Subcutaneous abdominal adipose tissue (tissue), 5 donors: ENCODE measurements at regions not wholly inside any gene's neighbourhood (a gene's known extent, or its start where the extent isn't known, plus 50 kb on each side); places are given as distances from the start of the nearest gene placed in this dataset.

ENCODE experiments used
- H3K27ac ChIP-seq: one replicate; pipeline ENCODE4 v1.7.0; 2013; ENCODE audit warnings: low read depth, mild to moderate bottlenecking, inconsistent platforms, low read length, moderate library complexity
- H3K27me3 ChIP-seq, 5 donors: one replicate each; pipeline ENCODE4 v1.7.0; 2013; ENCODE audit warnings: low read length in 5 of 5, inconsistent platforms in 1 of 5; ENCODE audit not compliant: control insufficient read depth in 5 of 5, insufficient read depth in 4 of 5
- H3K36me3 ChIP-seq, 5 donors: one replicate each; pipeline ENCODE4 v1.7.0; 2013; ENCODE audit warnings: low read length in 5 of 5; ENCODE audit not compliant: control insufficient read depth in 5 of 5, insufficient read depth in 5 of 5
- H3K4me1 ChIP-seq, 5 donors: one replicate each; pipeline ENCODE4 v1.7.0; 2013; ENCODE audit warnings: low read length in 5 of 5, mild to moderate bottlenecking in 3 of 5, moderate library complexity in 1 of 5; ENCODE audit not compliant: control insufficient read depth in 5 of 5, insufficient read depth in 5 of 5
- H3K4me3 ChIP-seq, 5 donors: one replicate each; pipeline ENCODE4 v1.7.0; 2013; ENCODE audit warnings: low read length in 5 of 5, low read depth in 1 of 5
- H3K9ac ChIP-seq, 5 donors: one replicate each; pipeline ENCODE4 v1.7.0; 2013; ENCODE audit warnings: low read length in 5 of 5, mild to moderate bottlenecking in 4 of 5, moderate library complexity in 3 of 5
- H3K9me3 ChIP-seq, 5 donors: one replicate each; pipeline ENCODE4 v1.7.0; 2013; ENCODE audit warnings: low read length in 5 of 5; ENCODE audit not compliant: control insufficient read depth in 5 of 5
- donor health status: healthy.
- donor health status: healthy.
- donor health status: healthy.
- donor health status: healthy.
- donor health status: healthy.

- Histone ChIP-seq H3K4me3 (no peak overlapping the region), H3K36me3 (no peaks in the 10 kb centered on the region), H3K27me3 (peaks cover 0 to 14% (median 8%) of the 10 kb centered on the region in 5 donors), H3K9ac (no peak overlapping the region), H3K4me1 (peaks cover 0 to 6% (median 0%) of the 10 kb centered on the region in 5 donors), H3K9me3 (no peaks in the 10 kb centered on the region), H3K27ac (no peak overlapping the region)
Observed at GRCh38 chrX:118211891-118212816, 95.5 kb upstream of the KLHL13 start.

- Histone ChIP-seq H3K4me1 (peaks cover 0 to 6% (median 0%) of the 10 kb centered on the region in 5 donors), H3K27me3 (peaks cover 0 to 14% (median 10%) of the 10 kb centered on the region in 5 donors), H3K27ac (no peak overlapping the region), H3K4me3 (no peak overlapping the region), H3K9me3 (no peaks in the 10 kb centered on the region), H3K9ac (no peak overlapping the region), H3K36me3 (no peaks in the 10 kb centered on the region)
Observed at GRCh38 chrX:118212817-118213183, 96.2 kb upstream of the KLHL13 start.

GRCh38 chrX:118215346-118215745 lies 98.7 kb upstream of the KLHL13 start:
- Histone ChIP-seq H3K27ac (no peak overlapping the region), H3K27me3 (peaks cover 0 to 14% (median 10%) of the 10 kb centered on the region in 5 donors), H3K4me1 (peaks cover 0 to 6% (median 0%) of the 10 kb centered on the region in 5 donors), H3K9ac (no peak overlapping the region), H3K9me3 (no peaks in the 10 kb centered on the region), H3K4me3 (no peak overlapping the region), H3K36me3 (no peaks in the 10 kb centered on the region)

- Histone ChIP-seq H3K27me3 (peaks cover 0 to 14% (median 10%) of the 10 kb centered on the region in 5 donors), H3K9ac (no peak overlapping the region)
Observed at GRCh38 chrX:118216087-118216486, 99.5 kb upstream of the KLHL13 start.

GRCh38 chrX:118216509-118216908 lies 99.9 kb upstream of the KLHL13 start:
- Histone ChIP-seq H3K9ac (no peak overlapping the region), H3K36me3 (no peaks in the 10 kb centered on the region), H3K4me3 (no peak overlapping the region), H3K27ac (no peak overlapping the region), H3K9me3 (no peaks in the 10 kb centered on the region), H3K27me3 (peaks cover 0 to 14% (median 10%) of the 10 kb centered on the region in 5 donors), H3K4me1 (peaks cover 0 to 6% (median 0%) of the 10 kb centered on the region in 5 donors)

More at GRCh38 chrX:118216087-118216486, 99.5 kb upstream of the KLHL13 start:
- Histone ChIP-seq H3K36me3 (no peaks in the 10 kb centered on the region), H3K27ac (no peak overlapping the region), H3K4me1 (peaks cover 0 to 6% (median 0%) of the 10 kb centered on the region in 5 donors), H3K4me3 (no peak overlapping the region), H3K9me3 (no peaks in the 10 kb centered on the region)

- Histone ChIP-seq H3K9me3 (no peaks in the 10 kb centered on the region), H3K4me3 (no peak overlapping the region), H3K27me3 (peaks cover 0 to 6% (median 5%) of the 10 kb centered on the region in 5 donors), H3K4me1 (peaks cover 0 to 6% (median 0%) of the 10 kb centered on the region in 5 donors), H3K9ac (no peak overlapping the region), H3K36me3 (no peaks in the 10 kb centered on the region), H3K27ac (no peak overlapping the region)
Observed at GRCh38 chrX:118218079-118218478, 101.5 kb upstream of the KLHL13 start.

GRCh38 chrX:118218940-118219339 lies 102.3 kb upstream of the KLHL13 start:
- peaks cover 0 to 6% (median 5%) of the 10 kb centered on the region in 5 donors for H3K27me3 ChIP-seq
- H3K4me1 ChIP-seq = peaks cover 0 to 6% (median 0%) of the 10 kb centered on the region in 5 donors
- no peak overlapping the region for H3K4me3 ChIP-seq
- H3K36me3 ChIP-seq = no peaks in the 10 kb centered on the region
- H3K9me3 ChIP-seq = no peaks in the 10 kb centered on the region
- H3K27ac ChIP-seq = no peak overlapping the region
- H3K9ac ChIP-seq = no peak overlapping the region

GRCh38 chrX:118219866-118220265 lies 103.3 kb upstream of the KLHL13 start:
- H3K36me3 ChIP-seq = no peaks in the 10 kb centered on the region
- H3K4me3 ChIP-seq = no peak overlapping the region
- no peak overlapping the region for H3K27ac ChIP-seq
- peaks cover 0 to 6% (median 3%) of the 10 kb centered on the region in 5 donors for H3K27me3 ChIP-seq
- H3K4me1 ChIP-seq = peaks cover 0 to 6% (median 0%) of the 10 kb centered on the region in 5 donors
- H3K9ac ChIP-seq = no peak overlapping the region
- H3K9me3 ChIP-seq = no peaks in the 10 kb centered on the region

DNA sequence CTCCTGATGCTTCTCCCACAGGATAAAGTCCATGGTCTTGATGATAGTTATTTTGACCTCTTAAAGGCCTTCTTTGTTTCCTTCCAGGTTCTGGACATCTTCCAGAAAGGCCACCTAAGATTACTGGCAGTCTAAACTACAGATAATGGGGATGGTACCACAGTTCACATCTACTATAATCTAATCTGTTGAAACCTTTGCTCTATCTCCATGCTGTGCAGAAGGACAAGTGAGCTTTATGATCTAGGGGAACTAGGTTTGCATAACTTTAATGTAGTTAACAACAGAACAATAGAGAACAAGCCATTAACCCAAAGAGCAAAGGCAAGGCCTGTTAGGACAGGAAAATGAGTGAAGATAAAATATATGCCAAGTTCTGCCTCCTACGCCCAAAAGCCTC lies 103.9 kb upstream of the KLHL13 start:
- H3K27me3 ChIP-seq = peaks cover 0 to 6% (median 2%) of the 10 kb centered on the region in 5 donors
- H3K9me3 ChIP-seq = no peaks in the 10 kb centered on the region
- no peak overlapping the region for H3K9ac ChIP-seq
- no peak overlapping the region for H3K27ac ChIP-seq
- no peaks in the 10 kb centered on the region for H3K36me3 ChIP-seq
- H3K4me3 ChIP-seq = no peak overlapping the region
- H3K4me1 ChIP-seq = peaks cover 0 to 6% (median under 1%) of the 10 kb centered on the region in 5 donors

GRCh38 chrX:118221270-118221669 lies 104.7 kb upstream of the KLHL13 start:
- no peak overlapping the region for H3K9ac ChIP-seq
- no peak overlapping the region for H3K27ac ChIP-seq

More at GRCh38 chrX:118221270-118221669, 104.7 kb upstream of the KLHL13 start:
- Histone ChIP-seq H3K4me1 (peaks cover 0 to 6% (median 3%) of the 10 kb centered on the region in 5 donors), H3K36me3 (no peaks in the 10 kb centered on the region), H3K27me3 (peaks cover 0 to 6% (median 3%) of the 10 kb centered on the region in 5 donors), H3K9me3 (no peaks in the 10 kb centered on the region), H3K4me3 (no peak overlapping the region)
